ENCODE measurements at regions not wholly inside any gene's neighbourhood (a gene's known extent, or its start where the extent isn't known, plus 50 kb on each side); places are given as distances from the start of the nearest gene placed in this dataset.

GRCh38 chr7:10455936-10456335 lies 517.7 kb upstream of the PHF14 start:
- TF ChIP-seq, protein P1, sequence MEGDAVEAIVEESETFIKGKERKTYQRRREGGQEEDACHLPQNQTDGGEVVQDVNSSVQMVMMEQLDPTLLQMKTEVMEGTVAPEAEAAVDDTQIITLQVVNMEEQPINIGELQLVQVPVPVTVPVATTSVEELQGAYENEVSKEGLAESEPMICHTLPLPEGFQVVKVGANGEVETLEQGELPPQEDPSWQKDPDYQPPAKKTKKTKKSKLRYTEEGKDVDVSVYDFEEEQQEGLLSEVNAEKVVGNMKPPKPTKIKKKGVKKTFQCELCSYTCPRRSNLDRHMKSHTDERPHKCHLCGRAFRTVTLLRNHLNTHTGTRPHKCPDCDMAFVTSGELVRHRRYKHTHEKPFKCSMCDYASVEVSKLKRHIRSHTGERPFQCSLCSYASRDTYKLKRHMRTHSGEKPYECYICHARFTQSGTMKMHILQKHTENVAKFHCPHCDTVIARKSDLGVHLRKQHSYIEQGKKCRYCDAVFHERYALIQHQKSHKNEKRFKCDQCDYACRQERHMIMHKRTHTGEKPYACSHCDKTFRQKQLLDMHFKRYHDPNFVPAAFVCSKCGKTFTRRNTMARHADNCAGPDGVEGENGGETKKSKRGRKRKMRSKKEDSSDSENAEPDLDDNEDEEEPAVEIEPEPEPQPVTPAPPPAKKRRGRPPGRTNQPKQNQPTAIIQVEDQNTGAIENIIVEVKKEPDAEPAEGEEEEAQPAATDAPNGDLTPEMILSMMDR (tag by site-specific recombination; IDR thresholded peaks at IDR 0.05), result no peak
- TF ChIP-seq ZNF341 (tag by site-specific recombination; IDR thresholded peaks at IDR 0.05; ENCODE audit: low read depth) (no peak), ZNF704 (tag by site-specific recombination; IDR thresholded peaks at IDR 0.05) (no peak), YY1 (tag by site-specific recombination; IDR thresholded peaks at IDR 0.05) (no peak), ZNF2 (tag by site-specific recombination; IDR thresholded peaks at IDR 0.05) (no peak), ZBTB21 (tag by site-specific recombination; IDR thresholded peaks at IDR 0.05) (no peak), ZNF24 (tag by site-specific recombination; IDR thresholded peaks at IDR 0.05) (no peak), SP3 (tag by site-specific recombination; IDR thresholded peaks at IDR 0.05) (no peak), ZNF639 (tag by site-specific recombination; IDR thresholded peaks at IDR 0.05) (no peak)
- TF ChIP-seq, protein P2, sequence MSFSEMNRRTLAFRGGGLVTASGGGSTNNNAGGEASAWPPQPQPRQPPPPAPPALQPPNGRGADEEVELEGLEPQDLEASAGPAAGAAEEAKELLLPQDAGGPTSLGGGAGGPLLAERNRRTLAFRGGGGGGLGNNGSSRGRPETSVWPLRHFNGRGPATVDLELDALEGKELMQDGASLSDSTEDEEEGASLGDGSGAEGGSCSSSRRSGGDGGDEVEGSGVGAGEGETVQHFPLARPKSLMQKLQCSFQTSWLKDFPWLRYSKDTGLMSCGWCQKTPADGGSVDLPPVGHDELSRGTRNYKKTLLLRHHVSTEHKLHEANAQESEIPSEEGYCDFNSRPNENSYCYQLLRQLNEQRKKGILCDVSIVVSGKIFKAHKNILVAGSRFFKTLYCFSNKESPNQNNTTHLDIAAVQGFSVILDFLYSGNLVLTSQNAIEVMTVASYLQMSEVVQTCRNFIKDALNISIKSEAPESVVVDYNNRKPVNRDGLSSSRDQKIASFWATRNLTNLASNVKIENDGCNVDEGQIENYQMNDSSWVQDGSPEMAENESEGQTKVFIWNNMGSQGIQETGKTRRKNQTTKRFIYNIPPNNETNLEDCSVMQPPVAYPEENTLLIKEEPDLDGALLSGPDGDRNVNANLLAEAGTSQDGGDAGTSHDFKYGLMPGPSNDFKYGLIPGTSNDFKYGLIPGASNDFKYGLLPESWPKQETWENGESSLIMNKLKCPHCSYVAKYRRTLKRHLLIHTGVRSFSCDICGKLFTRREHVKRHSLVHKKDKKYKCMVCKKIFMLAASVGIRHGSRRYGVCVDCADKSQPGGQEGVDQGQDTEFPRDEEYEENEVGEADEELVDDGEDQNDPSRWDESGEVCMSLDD (tag by site-specific recombination; IDR thresholded peaks at IDR 0.05), result no peak
- TF ChIP-seq, protein P3, sequence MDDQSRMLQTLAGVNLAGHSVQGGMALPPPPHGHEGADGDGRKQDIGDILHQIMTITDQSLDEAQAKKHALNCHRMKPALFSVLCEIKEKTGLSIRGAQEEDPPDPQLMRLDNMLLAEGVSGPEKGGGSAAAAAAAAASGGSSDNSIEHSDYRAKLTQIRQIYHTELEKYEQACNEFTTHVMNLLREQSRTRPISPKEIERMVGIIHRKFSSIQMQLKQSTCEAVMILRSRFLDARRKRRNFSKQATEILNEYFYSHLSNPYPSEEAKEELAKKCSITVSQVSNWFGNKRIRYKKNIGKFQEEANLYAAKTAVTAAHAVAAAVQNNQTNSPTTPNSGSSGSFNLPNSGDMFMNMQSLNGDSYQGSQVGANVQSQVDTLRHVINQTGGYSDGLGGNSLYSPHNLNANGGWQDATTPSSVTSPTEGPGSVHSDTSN (CRISPR knock-in tag; IDR thresholded peaks at IDR 0.05), result no peak

Data from HEK293 (cell line).